Thoracic aorta (tissue), 2 donors: ENCODE measurements at regions not wholly inside any gene's neighbourhood (a gene's known extent, or its start where the extent isn't known, plus 50 kb on each side); places are given as distances from the start of the nearest gene placed in this dataset.
"Not testable (repeated sequence)": the region's sequence is repeated elsewhere in the genome, so short reads cannot be mapped to it uniquely, and the experiment has no call there.

ENCODE experiments used
- ATAC-seq: fragments of 150-250 bp; one replicate; pipeline ENCODE4 v1.8.0; 2017; ENCODE audit warnings: low read depth; ENCODE audit not compliant: insufficient number of reproducible peaks, low FRiP score
- DNase-seq: peaks from one replicate; pipeline ENCODE4 v3.0.0-alpha.2; 2020; ENCODE audit warnings: low spot score
- H3K27ac ChIP-seq, 2 donors: fragments of 200-600 bp; sonication (generic); 1 replicate in 1 of 2; 2 replicates in 1 of 2; pipeline ENCODE4 v1.5.1; 2016; ENCODE audit warnings: mild to moderate bottlenecking in 2 of 2, moderate library complexity in 2 of 2
- H3K27me3 ChIP-seq: fragments of 200-600 bp; sonication (generic); replicated peaks from 2 replicates; pipeline ENCODE4 v1.6.0; 2016; ENCODE audit warnings: mild to moderate bottlenecking; ENCODE audit not compliant: insufficient read depth
- H3K36me3 ChIP-seq: fragments of 200-600 bp; sonication (generic); one replicate; pipeline ENCODE4 v1.5.1; 2016
- H3K4me1 ChIP-seq, 2 donors: fragments of 200-600 bp; sonication (generic); 1 replicate in 1 of 2; 2 replicates in 1 of 2; pipeline versions ENCODE4 v1.5.1 to v1.6.0; 2016; ENCODE audit warnings: low read depth in 2 of 2, mild to moderate bottlenecking in 1 of 2; ENCODE audit not compliant: control insufficient read depth in 1 of 2
- H3K4me3 ChIP-seq: fragments of 200-600 bp; sonication (generic); 2 replicates; pipeline ENCODE4 v1.5.1; 2016; ENCODE audit warnings: mild to moderate bottlenecking
- H3K9me3 ChIP-seq: fragments of 200-600 bp; sonication (generic); 2 replicates; pipeline ENCODE4 v1.5.1; 2016
- TF ChIP-seq, protein P1 (sequence below): fragments of 200-600 bp; sonication (generic); IDR thresholded peaks from one replicate; pipeline ENCODE4 v1.5.1; 2019; ENCODE audit warnings: antibody characterized with exemption

- Histone ChIP-seq H3K27ac (no peak overlapping the region), H3K4me1 (no peaks in the 10 kb centered on the region), H3K4me3 (no peak overlapping the region), H3K27me3 (no peaks in the 10 kb centered on the region), H3K36me3 (peaks cover 3% of the 10 kb centered on the region), H3K9me3 (no peaks in the 10 kb centered on the region)
- no peak for DNase-seq
- TF ChIP-seq, protein P1, sequence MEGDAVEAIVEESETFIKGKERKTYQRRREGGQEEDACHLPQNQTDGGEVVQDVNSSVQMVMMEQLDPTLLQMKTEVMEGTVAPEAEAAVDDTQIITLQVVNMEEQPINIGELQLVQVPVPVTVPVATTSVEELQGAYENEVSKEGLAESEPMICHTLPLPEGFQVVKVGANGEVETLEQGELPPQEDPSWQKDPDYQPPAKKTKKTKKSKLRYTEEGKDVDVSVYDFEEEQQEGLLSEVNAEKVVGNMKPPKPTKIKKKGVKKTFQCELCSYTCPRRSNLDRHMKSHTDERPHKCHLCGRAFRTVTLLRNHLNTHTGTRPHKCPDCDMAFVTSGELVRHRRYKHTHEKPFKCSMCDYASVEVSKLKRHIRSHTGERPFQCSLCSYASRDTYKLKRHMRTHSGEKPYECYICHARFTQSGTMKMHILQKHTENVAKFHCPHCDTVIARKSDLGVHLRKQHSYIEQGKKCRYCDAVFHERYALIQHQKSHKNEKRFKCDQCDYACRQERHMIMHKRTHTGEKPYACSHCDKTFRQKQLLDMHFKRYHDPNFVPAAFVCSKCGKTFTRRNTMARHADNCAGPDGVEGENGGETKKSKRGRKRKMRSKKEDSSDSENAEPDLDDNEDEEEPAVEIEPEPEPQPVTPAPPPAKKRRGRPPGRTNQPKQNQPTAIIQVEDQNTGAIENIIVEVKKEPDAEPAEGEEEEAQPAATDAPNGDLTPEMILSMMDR = no peak
- ATAC-seq = no peak
Observed at GRCh38 chr14:100427166-100427565, 104.0 kb downstream of the SLC25A47 start.

DNA sequence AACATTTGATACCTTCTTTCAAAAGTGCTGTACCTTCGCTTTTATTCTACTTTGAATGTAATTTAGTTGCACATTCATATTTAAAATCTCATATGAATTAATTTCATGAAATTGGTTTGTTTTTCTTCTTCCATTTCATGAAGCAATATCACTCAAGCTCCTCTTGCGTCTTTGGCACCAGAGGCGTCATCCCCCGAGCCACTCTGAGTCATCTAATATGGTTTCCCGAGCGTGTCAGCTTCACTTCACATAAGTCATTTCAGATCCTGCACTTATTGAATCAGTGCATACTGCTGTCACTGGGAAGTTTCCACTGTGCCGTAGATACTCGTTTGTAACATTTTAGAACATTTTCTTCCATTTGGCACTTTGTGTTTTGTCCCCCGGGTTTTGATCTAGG, 105.6 kb downstream of the SLC25A47 start:
- Histone ChIP-seq H3K4me1 (peaks cover 0 to 1% of the 10 kb centered on the region in 2 donors), H3K9me3 (no peaks in the 10 kb centered on the region)
- DNase-seq = no peak

DNA sequence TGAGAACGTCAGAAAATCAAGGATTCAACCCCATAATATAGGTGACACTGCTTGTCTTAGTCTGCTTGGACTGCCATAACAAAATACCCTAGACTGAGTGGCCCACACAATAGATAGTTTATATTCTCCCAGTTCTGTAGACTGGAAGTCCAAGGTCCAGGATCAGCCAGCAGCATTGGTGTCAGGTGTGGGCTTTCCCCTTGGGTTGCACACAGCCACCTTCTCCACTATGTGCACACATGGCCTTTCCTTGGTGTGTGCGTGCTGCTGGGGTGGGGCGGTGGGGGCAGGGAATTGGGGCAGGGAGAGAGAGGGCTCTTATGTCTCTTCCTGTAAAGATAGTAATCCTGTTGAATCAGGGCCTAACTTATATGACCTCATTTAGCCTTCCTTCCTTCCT, 106.4 kb downstream of the SLC25A47 start:
- DNase-seq (no peak), ATAC-seq (no peak)
- peaks cover 3% of the 10 kb centered on the region for H3K36me3 ChIP-seq
- H3K27me3 ChIP-seq = no peaks in the 10 kb centered on the region
- H3K4me1 ChIP-seq = peaks cover 0 to 3% of the 10 kb centered on the region in 2 donors
- no peak overlapping the region for H3K27ac ChIP-seq
- no peak overlapping the region for H3K4me3 ChIP-seq
- no peaks in the 10 kb centered on the region for H3K9me3 ChIP-seq
- TF ChIP-seq, protein P1 = no peak

More for the DNA sequence above, 105.6 kb downstream of the SLC25A47 start:
- Histone ChIP-seq H3K36me3 (peaks cover 3% of the 10 kb centered on the region), H3K27me3 (no peaks in the 10 kb centered on the region), H3K4me3 (no peak overlapping the region), H3K27ac (no peak overlapping the region)
- no peak for ATAC-seq
- TF ChIP-seq, protein P1 = no peak

- Histone ChIP-seq H3K36me3 (peaks cover 3% of the 10 kb centered on the region), H3K4me1 (peaks cover 0 to 3% of the 10 kb centered on the region in 2 donors), H3K4me3 (no peak overlapping the region), H3K27me3 (no peaks in the 10 kb centered on the region), H3K27ac (no peak overlapping the region), H3K9me3 (no peaks in the 10 kb centered on the region)
- no peak for ATAC-seq
- DNase-seq = no peak
- TF ChIP-seq, protein P1 = no peak
Observed at GRCh38 chr14:100430571-100430970, 107.4 kb downstream of the SLC25A47 start.

DNA sequence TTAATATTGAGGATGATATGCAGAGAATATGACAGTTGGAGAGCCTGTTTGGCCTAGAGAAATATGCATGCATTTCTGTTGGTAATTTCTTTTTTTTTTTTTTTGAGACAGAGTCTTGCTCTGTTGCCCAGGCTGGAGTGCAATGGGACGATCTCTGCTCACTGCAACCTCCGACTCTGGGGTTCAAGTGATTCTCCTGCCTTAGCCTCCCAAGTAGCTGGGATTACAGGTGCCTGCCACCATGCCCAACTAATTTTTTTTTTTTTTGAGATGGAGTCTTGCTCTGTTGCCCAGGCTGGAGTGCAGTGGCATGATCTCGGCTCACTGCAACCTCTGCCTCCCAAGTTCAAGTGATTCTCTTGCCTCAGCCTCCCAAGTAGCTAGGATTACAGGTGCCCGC, 108.3 kb downstream of the SLC25A47 start:
- ATAC-seq, H3K4me3 ChIP-seq, H3K36me3 ChIP-seq, H3K27me3 ChIP-seq, H3K9me3 ChIP-seq, H3K27ac ChIP-seq, DNase-seq, H3K4me1 ChIP-seq: not testable (repeated sequence)
